ENCODE measurements at regions not wholly inside any gene's neighbourhood (a gene's known extent, or its start where the extent isn't known, plus 50 kb on each side); places are given as distances from the start of the nearest gene placed in this dataset.

DNA sequence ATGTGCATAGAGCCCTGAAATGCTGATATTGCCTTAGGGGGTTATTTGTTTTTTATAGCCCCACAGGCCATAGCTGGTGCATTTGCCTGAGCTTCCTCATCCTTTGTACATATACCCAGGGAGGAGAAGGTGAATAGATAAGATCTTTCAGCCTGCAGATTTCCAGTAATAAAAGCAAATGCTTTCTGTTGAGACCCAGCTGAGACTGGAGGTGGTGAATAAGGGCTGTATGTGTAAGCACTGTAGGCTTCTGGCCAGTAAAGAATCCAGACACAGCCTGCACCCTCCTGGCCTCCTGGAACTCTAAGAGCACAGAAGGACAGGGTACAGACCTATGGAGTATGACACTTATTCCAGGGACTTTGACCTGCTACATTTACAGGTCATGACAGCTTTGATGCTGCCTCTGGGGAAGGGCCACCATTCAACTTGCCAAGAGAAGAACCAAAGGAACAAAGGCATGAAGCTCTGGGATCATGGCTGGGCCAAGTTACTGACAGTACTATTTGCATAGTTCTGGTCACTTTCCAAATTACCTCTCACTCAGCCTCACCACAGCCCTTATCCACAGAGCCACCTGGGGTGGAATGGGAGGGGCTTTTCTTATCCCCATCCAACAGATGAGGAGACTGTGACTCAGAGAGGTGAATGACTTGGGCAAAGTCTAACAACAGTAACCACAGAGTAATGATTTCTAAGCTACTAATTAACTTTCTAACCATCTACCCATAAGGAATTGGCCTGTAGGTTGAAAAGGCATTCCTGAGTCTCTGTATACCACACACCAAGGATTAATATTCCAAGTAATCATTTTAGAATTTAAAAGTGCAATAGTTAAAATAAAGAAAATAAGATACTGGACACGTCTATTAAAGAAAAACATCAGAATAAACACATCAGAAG, 604.5 kb upstream of the KLF4 start:
- TF ChIP-seq, protein P1, sequence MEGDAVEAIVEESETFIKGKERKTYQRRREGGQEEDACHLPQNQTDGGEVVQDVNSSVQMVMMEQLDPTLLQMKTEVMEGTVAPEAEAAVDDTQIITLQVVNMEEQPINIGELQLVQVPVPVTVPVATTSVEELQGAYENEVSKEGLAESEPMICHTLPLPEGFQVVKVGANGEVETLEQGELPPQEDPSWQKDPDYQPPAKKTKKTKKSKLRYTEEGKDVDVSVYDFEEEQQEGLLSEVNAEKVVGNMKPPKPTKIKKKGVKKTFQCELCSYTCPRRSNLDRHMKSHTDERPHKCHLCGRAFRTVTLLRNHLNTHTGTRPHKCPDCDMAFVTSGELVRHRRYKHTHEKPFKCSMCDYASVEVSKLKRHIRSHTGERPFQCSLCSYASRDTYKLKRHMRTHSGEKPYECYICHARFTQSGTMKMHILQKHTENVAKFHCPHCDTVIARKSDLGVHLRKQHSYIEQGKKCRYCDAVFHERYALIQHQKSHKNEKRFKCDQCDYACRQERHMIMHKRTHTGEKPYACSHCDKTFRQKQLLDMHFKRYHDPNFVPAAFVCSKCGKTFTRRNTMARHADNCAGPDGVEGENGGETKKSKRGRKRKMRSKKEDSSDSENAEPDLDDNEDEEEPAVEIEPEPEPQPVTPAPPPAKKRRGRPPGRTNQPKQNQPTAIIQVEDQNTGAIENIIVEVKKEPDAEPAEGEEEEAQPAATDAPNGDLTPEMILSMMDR (IDR thresholded peaks at IDR 0.05), result no peak
- no peak for TF ChIP-seq POLR2A (IDR thresholded peaks at IDR 0.05; ENCODE audit: low read depth)
- TF ChIP-seq EP300 (IDR thresholded peaks at IDR 0.05), result no peak
- no peak for TF ChIP-seq POLR2AphosphoS5 (IDR thresholded peaks at IDR 0.05)
